ENCODE measurements at regions not wholly inside any gene's neighbourhood (a gene's known extent, or its start where the extent isn't known, plus 50 kb on each side); places are given as distances from the start of the nearest gene placed in this dataset.

- DNase-seq (ENCODE audit: low read depth): no peak
Measured at GRCh38 chr12:24044941-24045703, 95.7 kb upstream of the SOX5 start.

DNA sequence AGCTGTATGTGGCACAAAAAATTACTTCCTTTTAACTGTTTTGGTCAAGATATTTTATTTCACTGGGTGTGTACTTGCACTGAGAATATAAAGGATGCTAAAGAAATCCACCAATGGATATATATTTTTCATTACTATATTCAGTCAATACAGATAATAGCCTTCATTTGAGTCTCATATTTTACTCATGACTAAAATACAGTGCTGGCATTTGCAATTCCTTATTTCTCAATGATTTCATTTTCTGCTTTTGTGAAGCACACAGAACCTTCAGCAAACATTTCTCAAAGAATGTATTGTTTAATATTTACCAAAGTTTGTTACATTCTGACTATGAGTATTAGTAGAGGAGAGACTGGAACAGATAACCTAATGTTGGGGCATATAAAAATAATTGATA is 93.2 kb upstream of the SOX5 start:
- no peak for DNase-seq (ENCODE audit: low read depth)

DNA sequence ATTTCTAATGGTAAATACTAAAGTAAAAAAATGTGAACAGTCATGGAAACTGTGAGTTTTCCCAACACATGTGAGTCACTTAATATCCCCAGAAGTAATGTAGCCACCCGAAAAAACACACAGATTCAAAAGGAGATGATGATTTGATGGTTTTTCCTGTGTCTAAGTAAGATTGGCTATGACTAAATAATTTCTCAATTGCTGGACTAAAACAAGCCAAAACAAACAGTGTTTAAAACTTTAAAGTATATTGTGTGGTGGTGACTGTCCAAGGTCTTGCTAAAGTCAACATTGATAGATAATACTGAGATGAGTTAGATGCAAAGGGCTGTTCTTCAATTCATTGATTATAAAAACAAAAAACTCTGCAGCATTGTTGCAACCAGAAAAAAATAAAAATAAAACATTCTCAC is 89.6 kb upstream of the SOX5 start:
- DNase-seq (ENCODE audit: low read depth): no peak

GRCh38 chr12:24038211-24038997 is 88.9 kb upstream of the SOX5 start:
- DNase-seq (ENCODE audit: low read depth): no peak

- no peak for DNase-seq (ENCODE audit: low read depth)
Measured at GRCh38 chr12:24036438-24037216, 87.2 kb upstream of the SOX5 start.

DNA sequence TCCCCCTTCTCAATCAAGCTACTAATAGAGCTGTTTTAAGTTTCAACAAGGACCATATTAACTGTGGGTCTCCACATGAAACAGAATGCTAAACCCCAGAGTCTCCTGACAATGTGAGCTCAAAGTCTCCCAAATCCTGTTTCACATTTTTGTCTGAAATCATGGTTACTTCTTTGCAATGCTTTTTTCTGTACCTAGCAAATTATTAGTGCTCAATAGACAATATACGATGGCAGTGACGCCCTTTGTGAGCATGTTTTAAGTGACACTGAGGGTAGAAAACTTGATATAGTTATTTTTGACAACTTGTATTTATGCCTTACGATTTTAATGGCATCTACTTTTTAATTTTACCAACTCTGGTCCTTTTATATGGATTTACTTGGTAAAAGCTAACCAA is 85.4 kb upstream of the SOX5 start:
- DNase-seq (ENCODE audit: low read depth): no peak

DNA sequence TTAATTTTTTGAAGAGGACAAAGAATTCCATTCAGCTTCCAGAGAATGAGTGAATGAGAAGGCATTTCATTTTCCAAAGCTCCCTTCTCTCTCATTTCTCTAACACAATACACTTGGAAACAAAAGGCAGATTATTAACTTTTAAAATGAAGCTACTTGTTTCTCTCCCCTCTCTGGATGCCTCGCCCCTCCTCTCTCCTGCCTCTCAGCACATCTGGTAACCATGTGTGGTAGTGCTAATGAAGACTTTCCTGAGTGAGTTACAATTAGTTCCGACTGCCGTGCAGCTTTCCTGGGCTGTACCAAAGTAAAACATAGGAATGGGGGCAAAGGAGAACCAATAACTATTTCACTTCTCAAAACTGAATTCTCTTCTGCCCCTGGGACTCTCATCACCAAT is 84.7 kb upstream of the SOX5 start:
- DNase-seq (ENCODE audit: low read depth): no peak

DNA sequence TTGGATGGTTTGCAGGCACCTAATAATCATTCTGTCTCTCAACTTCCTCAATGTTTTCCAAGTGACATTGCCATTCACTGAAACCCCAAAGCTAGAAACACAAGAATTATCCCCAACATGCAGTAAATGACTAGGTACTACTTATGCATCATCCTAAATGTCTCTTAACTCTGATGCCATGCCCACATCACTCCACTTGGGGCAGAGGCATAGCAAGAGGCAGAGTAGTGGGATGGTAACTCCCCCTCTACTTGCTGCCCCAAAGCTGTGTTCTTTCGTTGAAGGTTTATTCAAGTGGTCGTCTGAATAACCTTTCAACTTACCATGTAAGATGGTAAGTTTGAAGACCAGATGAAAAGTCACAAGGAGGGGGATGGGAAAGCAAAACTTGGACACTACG is 77.9 kb upstream of the SOX5 start:
- no peak for DNase-seq (ENCODE audit: low read depth)

DNA sequence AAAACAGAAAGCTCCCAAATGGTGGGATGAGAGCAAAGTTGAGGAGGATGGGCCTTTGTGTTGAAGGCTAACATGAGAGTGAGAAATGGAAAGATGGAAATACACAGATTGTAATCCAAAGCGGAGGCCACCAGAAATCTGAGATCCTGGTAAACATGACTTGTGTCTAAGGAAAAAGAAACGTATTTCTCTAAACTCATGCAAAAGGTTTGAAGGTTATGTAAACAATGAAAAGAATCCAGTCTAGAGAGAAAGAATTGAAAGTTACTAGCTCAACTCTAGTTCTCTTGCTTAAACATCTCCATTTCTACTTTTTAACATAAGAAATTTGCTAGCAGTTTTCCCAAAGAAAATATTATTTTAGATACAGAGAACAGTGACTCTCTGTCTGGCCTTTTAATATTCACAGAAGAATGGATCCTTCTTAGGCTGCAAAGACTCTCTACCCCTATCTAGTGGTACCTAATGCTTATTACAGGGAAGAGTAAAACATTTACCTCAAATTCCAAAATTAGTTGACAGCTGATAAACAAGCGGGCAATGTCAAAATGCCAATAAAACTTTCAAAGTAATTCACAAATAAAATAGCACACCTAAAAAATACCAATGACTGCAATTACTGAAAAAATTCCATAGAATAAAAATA is 75.8 kb upstream of the SOX5 start:
- no peak for DNase-seq (ENCODE audit: low read depth)

DNA sequence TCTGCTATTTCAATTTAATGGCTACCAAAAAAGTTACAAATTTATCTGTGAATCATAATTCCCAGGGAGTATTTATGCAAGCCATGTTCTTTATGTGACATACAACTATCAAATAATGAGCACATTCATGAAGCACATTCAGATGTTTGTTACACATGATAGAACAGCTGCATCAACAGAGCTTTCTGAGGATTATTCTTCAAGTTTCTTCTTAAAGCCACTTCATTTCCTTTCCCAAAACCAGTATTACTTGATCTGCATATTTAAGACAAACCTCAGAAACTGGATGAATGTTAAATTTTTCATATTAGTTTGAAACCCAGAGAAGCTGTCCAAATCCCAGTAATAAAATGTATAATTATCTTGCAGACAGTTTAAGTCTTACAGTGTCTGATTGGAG is 73.6 kb upstream of the SOX5 start:
- DNase-seq (ENCODE audit: low read depth): no peak

- DNase-seq (ENCODE audit: low read depth): no peak
Measured at GRCh38 chr12:24021164-24021502, 71.7 kb upstream of the SOX5 start.

DNA sequence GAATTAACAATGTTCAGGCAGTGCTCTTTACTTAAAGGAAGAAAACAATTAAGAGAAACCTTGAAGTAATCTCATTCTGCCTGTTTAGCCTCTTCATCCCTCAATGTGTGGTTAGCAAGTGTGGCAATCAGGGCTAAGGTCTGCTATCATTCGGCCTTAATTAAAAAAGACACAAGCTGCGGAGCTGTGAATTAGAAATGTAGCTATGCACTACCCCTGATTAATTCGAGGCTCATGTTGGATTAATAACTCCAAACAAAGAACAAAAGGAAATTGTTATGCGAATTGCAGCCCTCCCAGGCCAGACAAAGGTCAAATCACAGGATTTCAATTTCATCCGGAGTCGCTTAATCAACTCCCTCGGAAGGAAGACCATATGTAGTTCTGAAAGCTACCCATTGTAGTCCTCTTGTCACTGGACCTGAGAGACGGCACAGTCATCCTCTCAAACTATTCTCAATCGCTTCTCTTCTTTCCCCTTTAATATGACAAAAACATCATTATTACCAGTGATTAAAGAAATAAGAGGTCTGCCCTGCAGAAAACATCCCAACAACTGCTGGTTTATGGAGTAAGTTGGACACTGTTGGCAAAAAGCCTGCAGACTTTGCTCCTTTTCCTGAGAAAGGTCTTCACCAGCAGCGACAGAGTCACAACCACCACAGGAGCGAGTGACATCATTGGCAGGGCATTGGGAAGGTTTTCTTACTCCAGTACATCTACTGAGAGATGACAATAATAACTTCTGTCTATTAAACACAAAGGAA is 71.1 kb upstream of the SOX5 start:
- no peak for DNase-seq (ENCODE audit: low read depth)

DNA sequence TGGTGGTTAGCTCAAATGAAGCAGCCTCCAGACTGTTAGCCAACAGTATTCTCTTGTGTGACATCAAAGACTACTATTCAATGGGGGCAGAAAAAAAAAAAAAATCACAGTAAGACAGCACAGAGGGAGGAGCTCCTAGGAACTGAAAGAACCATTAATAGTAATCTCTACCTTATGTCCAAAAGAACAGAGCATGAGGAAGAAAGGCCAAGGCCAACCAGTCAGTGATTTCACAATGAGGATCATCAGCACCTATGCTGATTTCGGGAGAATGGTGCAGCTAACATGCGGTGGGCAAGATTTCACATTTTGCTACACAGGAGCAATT is 66.3 kb upstream of the SOX5 start:
- DNase-seq (ENCODE audit: low read depth): no peak

DNA sequence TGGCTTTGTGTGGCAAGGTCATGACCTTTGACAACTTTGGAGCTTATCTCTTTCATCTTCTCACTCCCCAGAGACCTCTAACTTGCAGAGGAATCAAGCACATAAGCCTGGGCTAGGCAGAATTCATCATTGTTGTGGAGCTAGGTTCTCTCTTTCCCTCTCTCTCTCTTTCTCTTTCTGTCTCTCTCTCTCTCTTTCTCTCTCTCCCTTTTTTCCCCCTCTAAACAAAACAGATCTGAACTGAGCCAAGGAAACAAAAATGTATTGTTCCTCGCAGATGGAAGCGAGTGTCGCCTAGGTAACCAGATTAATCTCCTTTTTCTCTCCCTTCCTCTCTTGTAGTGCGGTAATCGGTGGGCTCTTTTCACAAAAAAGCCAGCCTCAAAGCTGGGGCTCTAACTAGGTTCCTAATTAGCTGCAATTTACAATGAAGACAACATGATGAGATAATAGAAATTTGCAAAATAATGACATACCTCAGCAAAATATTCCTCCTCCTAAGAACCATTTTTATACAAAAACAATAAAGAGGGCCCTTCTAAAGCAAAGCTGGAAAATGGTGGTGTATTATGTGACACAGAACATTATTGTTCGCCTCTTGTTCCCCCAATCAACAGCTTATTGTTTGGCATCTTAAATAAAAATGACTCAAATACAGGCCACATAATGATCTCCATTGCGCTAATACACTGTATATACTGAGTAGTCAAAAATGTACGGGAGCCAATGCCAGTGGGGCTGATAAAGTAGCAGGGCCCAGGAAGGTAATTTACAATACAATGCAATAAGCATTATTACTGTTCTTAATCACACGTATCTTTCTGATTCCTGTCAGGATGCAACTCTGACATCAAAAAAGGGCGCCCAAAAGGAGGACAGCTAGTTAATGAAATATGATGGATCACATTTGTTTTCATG is 65.7 kb upstream of the SOX5 start:
- no peak for DNase-seq (ENCODE audit: low read depth)

DNA sequence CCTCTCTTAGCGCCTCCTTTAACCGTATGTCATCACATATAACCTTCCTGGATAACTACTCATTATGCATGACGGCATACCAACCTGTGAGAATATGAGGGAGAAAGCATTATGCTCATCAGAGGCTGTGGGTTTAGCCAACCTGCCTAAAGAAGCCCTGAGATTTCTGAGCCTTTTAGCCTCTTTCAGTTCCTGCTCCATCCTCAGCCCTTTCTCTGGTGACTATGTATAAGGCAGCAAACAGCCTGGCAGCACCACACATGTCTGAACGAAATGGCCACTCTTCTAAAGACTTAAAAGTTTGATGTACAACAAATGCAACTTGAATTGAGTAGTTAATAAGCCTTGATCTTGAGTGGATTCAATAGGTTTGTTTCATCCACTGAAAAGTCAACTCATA is 64.8 kb upstream of the SOX5 start:
- no peak for DNase-seq (ENCODE audit: low read depth)

DNA sequence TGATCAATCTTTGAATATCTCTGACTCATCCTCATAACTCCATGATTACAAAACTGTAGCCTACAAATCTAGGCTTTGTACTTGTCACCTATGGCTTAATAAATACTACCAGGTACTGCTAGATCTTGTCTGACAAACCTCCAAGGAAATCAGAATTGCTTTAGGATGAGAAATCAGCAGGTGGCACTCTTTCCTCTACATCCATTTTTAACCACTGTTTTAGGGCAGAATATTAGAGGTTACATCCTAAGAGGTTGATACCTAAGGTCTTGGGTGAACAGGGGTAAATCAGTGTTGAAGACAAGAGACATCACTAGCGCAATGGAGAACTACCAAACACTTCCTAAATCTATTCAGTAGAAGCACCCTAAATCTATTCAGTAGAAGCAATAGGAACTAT is 63.1 kb upstream of the SOX5 start:
- DNase-seq (ENCODE audit: low read depth): no peak

- DNase-seq (ENCODE audit: low read depth): no peak
Measured at GRCh38 chr12:24011927-24012507, 62.5 kb upstream of the SOX5 start.

GRCh38 chr12:24008166-24008565 is 58.7 kb upstream of the SOX5 start:
- no peak for DNase-seq (ENCODE audit: low read depth)
